ENCODE measurements at regions not wholly inside any gene's neighbourhood (a gene's known extent, or its start where the extent isn't known, plus 50 kb on each side); places are given as distances from the start of the nearest gene placed in this dataset.
"Not testable (repeated sequence)": the region's sequence is repeated elsewhere in the genome, so short reads cannot be mapped to it uniquely, and the experiment has no call there.

DNA sequence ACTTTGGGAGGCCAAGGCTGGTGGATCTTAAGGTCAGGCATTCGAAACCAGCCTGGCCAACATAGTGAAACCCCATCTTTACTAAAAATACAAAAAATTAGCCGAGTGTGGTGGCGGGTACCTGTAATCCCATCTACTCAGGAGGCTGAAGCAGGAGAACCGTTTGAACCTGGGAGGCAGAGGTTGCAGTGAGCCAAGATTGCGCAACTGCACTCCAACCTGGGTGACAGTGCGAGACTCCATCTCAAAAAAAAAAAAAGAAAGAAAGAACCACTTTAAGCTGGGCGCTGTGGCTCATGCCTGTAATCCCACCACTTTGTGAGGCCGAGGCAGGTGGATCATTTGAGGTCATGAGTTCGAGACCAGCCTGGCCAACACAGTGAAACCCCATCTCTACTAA, 119.8 kb upstream of the NETO1 start:
- H3K4me3 ChIP-seq (ENCODE audit: low read length); H3K27me3 ChIP-seq (ENCODE audit: insufficient read depth, low read length); H3K9ac ChIP-seq (ENCODE audit: low read depth, low read length); H3K9me3 ChIP-seq (ENCODE audit: insufficient read depth, low read depth, low read length); H3K4me1 ChIP-seq (ENCODE audit: insufficient read depth, low read length); H3K27ac ChIP-seq (ENCODE audit: low read depth, low read length); H3K36me3 ChIP-seq (ENCODE audit: insufficient read depth, low read length): not testable (repeated sequence)
- WGBS = 90% methylated on average over 9 of the region's 9 CpGs

- no peaks in the 10 kb centered on the region for H3K27me3 ChIP-seq (ENCODE audit: insufficient read depth, low read length)
- H3K9me3 ChIP-seq (ENCODE audit: insufficient read depth, low read depth, low read length) = peaks cover 6% of the 10 kb centered on the region; the same call in 1 of the 2 replicates
- no peak overlapping the region for H3K9ac ChIP-seq (ENCODE audit: low read depth, low read length)
- no peaks in the 10 kb centered on the region for H3K4me1 ChIP-seq (ENCODE audit: insufficient read depth, low read length)
- no peak overlapping the region for H3K4me3 ChIP-seq (ENCODE audit: low read length)
- H3K27ac ChIP-seq (ENCODE audit: low read depth, low read length) = no peak overlapping the region
- H3K36me3 ChIP-seq (ENCODE audit: insufficient read depth, low read length) = no peaks in the 10 kb centered on the region
- WGBS = no CpG with 5 or more reads among the region's 1 CpG
Measured at GRCh38 chr18:72986103-72986502, 118.3 kb upstream of the NETO1 start.

- H3K9ac ChIP-seq (ENCODE audit: low read depth, low read length) = no peak overlapping the region
- 7% methylated on average over 2 of the region's 2 CpGs for WGBS
- no peaks in the 10 kb centered on the region for H3K36me3 ChIP-seq (ENCODE audit: insufficient read depth, low read length)
- peaks cover 6% of the 10 kb centered on the region; the same call in 1 of the 2 replicates for H3K9me3 ChIP-seq (ENCODE audit: insufficient read depth, low read depth, low read length)
- H3K4me1 ChIP-seq (ENCODE audit: insufficient read depth, low read length) = no peaks in the 10 kb centered on the region
- no peak overlapping the region for H3K27ac ChIP-seq (ENCODE audit: low read depth, low read length)
- no peak overlapping the region for H3K4me3 ChIP-seq (ENCODE audit: low read length)
- H3K27me3 ChIP-seq (ENCODE audit: insufficient read depth, low read length) = no peaks in the 10 kb centered on the region
Measured at GRCh38 chr18:72985686-72986085, 117.9 kb upstream of the NETO1 start.

DNA sequence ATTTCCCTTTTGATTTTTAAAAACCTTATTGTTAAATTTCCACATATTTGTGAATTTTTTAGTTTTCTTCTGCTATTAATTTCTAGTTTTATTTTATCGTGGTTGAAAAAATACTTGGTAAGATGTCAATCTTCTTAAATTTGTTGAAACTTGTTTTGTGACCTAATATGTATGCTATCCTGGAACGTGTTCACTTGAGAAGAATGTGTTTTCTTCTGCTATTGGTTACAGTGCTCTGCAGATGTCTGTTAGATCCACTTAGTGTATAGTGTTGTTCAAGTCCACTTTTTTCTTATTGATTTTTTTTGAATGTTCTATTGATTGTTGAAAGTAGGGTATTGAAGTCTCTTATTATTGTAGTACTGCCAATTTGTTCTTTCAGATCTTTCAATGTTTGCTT, 116.5 kb upstream of the NETO1 start:
- Histone ChIP-seq H3K4me1 (ENCODE audit: insufficient read depth, low read length) (no peaks in the 10 kb centered on the region), H3K9ac (ENCODE audit: low read depth, low read length) (no peak overlapping the region), H3K27ac (ENCODE audit: low read depth, low read length) (no peak overlapping the region), H3K4me3 (ENCODE audit: low read length) (no peak overlapping the region), H3K36me3 (ENCODE audit: insufficient read depth, low read length) (no peaks in the 10 kb centered on the region), H3K27me3 (ENCODE audit: insufficient read depth, low read length) (no peaks in the 10 kb centered on the region), H3K9me3 (ENCODE audit: insufficient read depth, low read depth, low read length) (peaks cover 6% of the 10 kb centered on the region; the same call in 1 of the 2 replicates)
- 88% methylated on average over 2 of the region's 2 CpGs for WGBS

GRCh38 chr18:72973841-72974240, 106.1 kb upstream of the NETO1 start:
- Histone ChIP-seq H3K9me3 (ENCODE audit: insufficient read depth, low read depth, low read length) (0 out of 2 replicates have a peak, but pooled peaks cover 2% of the 10 kb centered on the region), H3K4me1 (ENCODE audit: insufficient read depth, low read length) (no peaks in the 10 kb centered on the region), H3K4me3 (ENCODE audit: low read length) (no peak overlapping the region), H3K27ac (ENCODE audit: low read depth, low read length) (no peak overlapping the region), H3K36me3 (ENCODE audit: insufficient read depth, low read length) (no peaks in the 10 kb centered on the region), H3K9ac (ENCODE audit: low read depth, low read length) (no peak overlapping the region), H3K27me3 (ENCODE audit: insufficient read depth, low read length) (no peaks in the 10 kb centered on the region)
- WGBS = 91% methylated on average over 2 of the region's 2 CpGs

DNA sequence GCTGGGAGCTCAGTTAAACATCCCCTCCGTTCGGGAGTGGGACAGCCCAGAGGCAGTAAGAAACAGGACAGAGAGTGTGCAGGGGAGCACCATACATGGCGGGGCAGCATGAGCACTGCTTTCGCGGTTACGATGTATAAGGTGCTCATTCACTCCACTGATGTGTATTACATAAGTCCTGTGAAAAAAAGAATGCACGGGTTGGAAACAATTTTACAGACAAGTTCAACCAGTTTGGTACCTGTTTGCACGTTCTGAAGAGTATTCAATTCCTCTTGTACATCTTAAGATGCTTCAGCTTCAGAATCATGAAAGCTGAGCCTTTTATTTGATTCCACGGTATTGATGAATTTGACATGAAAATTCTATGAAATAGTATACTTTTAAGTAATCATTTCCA, 97.8 kb upstream of the NETO1 start:
- 91% methylated on average over 8 of the region's 9 CpGs for WGBS

DNA sequence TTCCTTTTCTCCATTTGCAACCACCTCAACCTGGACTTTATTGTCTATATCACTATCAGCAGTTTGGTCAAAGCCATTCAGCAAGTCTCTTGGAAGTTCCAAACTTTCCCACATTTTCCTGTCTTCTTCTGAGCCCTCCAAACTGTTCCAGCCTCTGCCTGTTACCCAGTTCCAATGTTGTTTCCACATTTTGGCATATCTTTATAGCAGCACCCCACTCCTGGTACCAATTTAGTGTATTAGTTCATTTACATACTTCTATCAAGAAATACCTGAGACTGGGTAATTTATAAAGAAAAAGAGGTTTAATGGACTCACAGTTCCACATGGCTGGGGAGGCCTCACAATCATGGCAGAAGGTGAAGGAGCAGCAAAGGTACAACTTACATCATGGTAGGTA, 90.4 kb upstream of the NETO1 start:
- not testable (repeated sequence) for H3K4me3 ChIP-seq (ENCODE audit: low read length); H3K4me1 ChIP-seq (ENCODE audit: insufficient read depth, low read length); H3K27me3 ChIP-seq (ENCODE audit: insufficient read depth, low read length); H3K9ac ChIP-seq (ENCODE audit: low read depth, low read length); H3K27ac ChIP-seq (ENCODE audit: low read depth, low read length); H3K36me3 ChIP-seq (ENCODE audit: insufficient read depth, low read length)
- peaks cover 16% of the 10 kb centered on the region for H3K9me3 ChIP-seq (ENCODE audit: insufficient read depth, low read depth, low read length)

More for the DNA sequence above, 97.8 kb upstream of the NETO1 start:
- Histone ChIP-seq H3K9me3 (ENCODE audit: insufficient read depth, low read depth, low read length) (no peaks in the 10 kb centered on the region), H3K9ac (ENCODE audit: low read depth, low read length) (no peak overlapping the region), H3K27ac (ENCODE audit: low read depth, low read length) (no peak overlapping the region), H3K36me3 (ENCODE audit: insufficient read depth, low read length) (no peaks in the 10 kb centered on the region), H3K4me1 (ENCODE audit: insufficient read depth, low read length) (no peaks in the 10 kb centered on the region), H3K4me3 (ENCODE audit: low read length) (no peak overlapping the region), H3K27me3 (ENCODE audit: insufficient read depth, low read length) (no peaks in the 10 kb centered on the region)

GRCh38 chr18:72948439-72948838, 80.7 kb upstream of the NETO1 start:
- H3K9me3 ChIP-seq (ENCODE audit: insufficient read depth, low read depth, low read length) = no peaks in the 10 kb centered on the region
- H3K36me3 ChIP-seq (ENCODE audit: insufficient read depth, low read length) = no peaks in the 10 kb centered on the region
- no peak overlapping the region for H3K4me3 ChIP-seq (ENCODE audit: low read length)
- no peak overlapping the region for H3K27ac ChIP-seq (ENCODE audit: low read depth, low read length)
- no peaks in the 10 kb centered on the region for H3K27me3 ChIP-seq (ENCODE audit: insufficient read depth, low read length)
- no peak overlapping the region for H3K9ac ChIP-seq (ENCODE audit: low read depth, low read length)
- no peaks in the 10 kb centered on the region for H3K4me1 ChIP-seq (ENCODE audit: insufficient read depth, low read length)
- WGBS = no CpG with 5 or more reads among the region's 3 CpGs

DNA sequence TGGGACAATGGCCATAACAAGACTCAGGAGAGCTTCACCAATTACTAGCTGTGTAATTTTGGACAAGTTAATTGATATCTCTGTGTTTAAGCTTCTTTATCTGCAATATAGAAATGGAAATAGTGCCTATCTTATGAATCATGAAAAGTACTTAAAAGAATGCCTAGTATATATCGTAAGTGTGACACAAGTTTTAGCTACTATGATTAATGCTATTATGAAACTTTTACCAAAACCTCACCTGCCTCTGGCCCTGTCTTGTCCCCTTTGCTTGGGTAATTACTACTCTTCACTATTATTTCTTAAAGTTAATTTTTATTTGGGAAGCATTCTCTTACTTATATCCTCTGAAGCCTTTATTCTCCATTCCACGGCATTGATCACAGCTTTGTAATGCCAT, 75.0 kb upstream of the NETO1 start:
- 100% methylated on average over 1 of the region's 2 CpGs for WGBS
- Histone ChIP-seq H3K27me3 (ENCODE audit: insufficient read depth, low read length) (no peaks in the 10 kb centered on the region), H3K4me3 (ENCODE audit: low read length) (no peak overlapping the region), H3K9ac (ENCODE audit: low read depth, low read length) (no peak overlapping the region), H3K36me3 (ENCODE audit: insufficient read depth, low read length) (no peaks in the 10 kb centered on the region), H3K27ac (ENCODE audit: low read depth, low read length) (no peak overlapping the region), H3K4me1 (ENCODE audit: insufficient read depth, low read length) (no peaks in the 10 kb centered on the region), H3K9me3 (ENCODE audit: insufficient read depth, low read depth, low read length) (no peaks in the 10 kb centered on the region)

GRCh38 chr18:72940986-72941385, 73.2 kb upstream of the NETO1 start:
- H3K9ac ChIP-seq (ENCODE audit: low read depth, low read length) = no peak overlapping the region
- 91% methylated on average over 4 of the region's 4 CpGs for WGBS
- no peaks in the 10 kb centered on the region for H3K4me1 ChIP-seq (ENCODE audit: insufficient read depth, low read length)
- H3K36me3 ChIP-seq (ENCODE audit: insufficient read depth, low read length) = no peaks in the 10 kb centered on the region
- no peaks in the 10 kb centered on the region for H3K27me3 ChIP-seq (ENCODE audit: insufficient read depth, low read length)
- no peaks in the 10 kb centered on the region for H3K9me3 ChIP-seq (ENCODE audit: insufficient read depth, low read depth, low read length)
- H3K27ac ChIP-seq (ENCODE audit: low read depth, low read length) = no peak overlapping the region
- H3K4me3 ChIP-seq (ENCODE audit: low read length) = no peak overlapping the region

DNA sequence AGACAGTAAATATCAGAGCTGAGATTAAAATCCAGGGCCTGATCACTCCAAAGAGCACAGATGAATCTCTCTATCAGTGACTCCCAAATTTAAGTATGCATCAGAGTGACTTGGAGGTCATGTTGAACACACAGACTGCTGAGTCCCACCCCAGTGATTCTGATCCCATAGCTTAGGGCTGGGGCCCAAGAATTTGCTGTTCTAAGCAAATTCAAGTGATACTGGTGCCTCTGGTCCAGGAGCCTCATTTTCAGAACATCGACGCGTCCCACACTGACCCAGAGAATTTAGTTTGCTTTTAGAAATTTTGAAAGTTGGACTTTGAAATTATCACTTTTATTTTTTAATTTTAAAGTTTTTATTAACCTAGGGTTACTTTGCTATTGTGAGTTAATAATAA, 72.7 kb upstream of the NETO1 start:
- Histone ChIP-seq H3K9me3 (ENCODE audit: insufficient read depth, low read depth, low read length) (no peaks in the 10 kb centered on the region), H3K27ac (ENCODE audit: low read depth, low read length) (no peak overlapping the region), H3K36me3 (ENCODE audit: insufficient read depth, low read length) (no peaks in the 10 kb centered on the region), H3K9ac (ENCODE audit: low read depth, low read length) (no peak overlapping the region), H3K27me3 (ENCODE audit: insufficient read depth, low read length) (no peaks in the 10 kb centered on the region), H3K4me3 (ENCODE audit: low read length) (no peak overlapping the region), H3K4me1 (ENCODE audit: insufficient read depth, low read length) (no peaks in the 10 kb centered on the region)
- WGBS = 100% methylated on average over 2 of the region's 3 CpGs

GRCh38 chr18:72935744-72936143, 68.0 kb upstream of the NETO1 start:
- no peak overlapping the region for H3K4me3 ChIP-seq (ENCODE audit: low read length)
- no peaks in the 10 kb centered on the region for H3K9me3 ChIP-seq (ENCODE audit: insufficient read depth, low read depth, low read length)
- no peak overlapping the region for H3K9ac ChIP-seq (ENCODE audit: low read depth, low read length)
- no peak overlapping the region for H3K27ac ChIP-seq (ENCODE audit: low read depth, low read length)
- no peaks in the 10 kb centered on the region for H3K36me3 ChIP-seq (ENCODE audit: insufficient read depth, low read length)
- no peaks in the 10 kb centered on the region for H3K4me1 ChIP-seq (ENCODE audit: insufficient read depth, low read length)
- WGBS = 83% methylated on average over 4 of the region's 4 CpGs
- no peaks in the 10 kb centered on the region for H3K27me3 ChIP-seq (ENCODE audit: insufficient read depth, low read length)
